ENCODE measurements at regions not wholly inside any gene's neighbourhood (a gene's known extent, or its start where the extent isn't known, plus 50 kb on each side); places are given as distances from the start of the nearest gene placed in this dataset.

GRCh38 chr21:23401278-23401677, 2206.0 kb downstream of the MRPL39 start:
- Histone ChIP-seq H3K4me1 (ENCODE audit: control insufficient read depth, insufficient read depth, low read length) (no peaks in the 10 kb centered on the region), H3K27ac (ENCODE audit: low read length) (no peak overlapping the region), H3K4me3 (ENCODE audit: low read length) (no peak overlapping the region), H3K27me3 (ENCODE audit: control insufficient read depth, insufficient read depth) (no peaks in the 10 kb centered on the region), H3K9me3 (ENCODE audit: control insufficient read depth, low read length) (no peaks in the 10 kb centered on the region)
- WGBS, result 87% methylated on average over 2 of the region's 2 CpGs
- no peak for DNase-seq
- intact Hi-C loops (cut with DNase I), result no loop called here
- no peak for ATAC-seq

- ATAC-seq (no peak), DNase-seq (no peak)
- intact Hi-C loops (cut with DNase I), result no loop called here
- Histone ChIP-seq H3K4me3 (ENCODE audit: low read length) (no peak overlapping the region), H3K9me3 (ENCODE audit: control insufficient read depth, low read length) (no peaks in the 10 kb centered on the region), H3K4me1 (ENCODE audit: control insufficient read depth, insufficient read depth, low read length) (no peaks in the 10 kb centered on the region), H3K27me3 (ENCODE audit: control insufficient read depth, insufficient read depth) (no peaks in the 10 kb centered on the region), H3K27ac (ENCODE audit: low read length) (no peak overlapping the region)
- 45% methylated on average over 1 of the region's 1 CpG for whole genome bisulfite sequencing
Measured at GRCh38 chr21:23398726-23399125, 2208.6 kb downstream of the MRPL39 start.

GRCh38 chr21:23394458-23394857, 2212.8 kb downstream of the MRPL39 start:
- Histone ChIP-seq H3K4me1 (ENCODE audit: control insufficient read depth, insufficient read depth, low read length) (no peaks in the 10 kb centered on the region), H3K27me3 (ENCODE audit: control insufficient read depth, insufficient read depth) (no peaks in the 10 kb centered on the region), H3K4me3 (ENCODE audit: low read length) (no peak overlapping the region), H3K27ac (ENCODE audit: low read length) (no peak overlapping the region), H3K9me3 (ENCODE audit: control insufficient read depth, low read length) (no peaks in the 10 kb centered on the region)
- WGBS, result 82% methylated on average over 2 of the region's 2 CpGs
- no peak for DNase-seq
- no peak for ATAC-seq
- intact Hi-C loops (cut with DNase I), result no loop called here

- no peak for ATAC-seq
- no peak overlapping the region for H3K27ac ChIP-seq (ENCODE audit: low read length)
- H3K4me1 ChIP-seq (ENCODE audit: control insufficient read depth, insufficient read depth, low read length), result no peaks in the 10 kb centered on the region
- no peak overlapping the region for H3K4me3 ChIP-seq (ENCODE audit: low read length)
- no peaks in the 10 kb centered on the region for H3K27me3 ChIP-seq (ENCODE audit: control insufficient read depth, insufficient read depth)
- intact Hi-C loops (cut with DNase I), result no loop called here
- H3K9me3 ChIP-seq (ENCODE audit: control insufficient read depth, low read length), result no peaks in the 10 kb centered on the region
- 43% methylated on average over 4 of the region's 4 CpGs for WGBS
- no peak for DNase-seq
Measured at GRCh38 chr21:23384679-23385078, 2222.6 kb downstream of the MRPL39 start.

- Histone ChIP-seq H3K4me3 (ENCODE audit: low read length) (no peak overlapping the region), H3K9me3 (ENCODE audit: control insufficient read depth, low read length) (no peaks in the 10 kb centered on the region), H3K4me1 (ENCODE audit: control insufficient read depth, insufficient read depth, low read length) (no peaks in the 10 kb centered on the region), H3K27ac (ENCODE audit: low read length) (no peak overlapping the region), H3K27me3 (ENCODE audit: control insufficient read depth, insufficient read depth) (no peaks in the 10 kb centered on the region)
- intact Hi-C loops (cut with DNase I), result no loop called here
- ATAC-seq, result no peak
- no peak for DNase-seq
- 81% methylated on average over 4 of the region's 4 CpGs for WGBS
Measured at GRCh38 chr21:23374155-23374554, 2233.1 kb downstream of the MRPL39 start.

- no peaks in the 10 kb centered on the region for H3K27me3 ChIP-seq (ENCODE audit: control insufficient read depth, insufficient read depth)
- H3K27ac ChIP-seq (ENCODE audit: low read length), result no peak overlapping the region
- H3K4me3 ChIP-seq (ENCODE audit: low read length), result no peak overlapping the region
- ATAC-seq (no peak), DNase-seq (no peak)
- no peaks in the 10 kb centered on the region for H3K9me3 ChIP-seq (ENCODE audit: control insufficient read depth, low read length)
- 46% methylated on average over 1 of the region's 1 CpG for WGBS
- H3K4me1 ChIP-seq (ENCODE audit: control insufficient read depth, insufficient read depth, low read length), result no peaks in the 10 kb centered on the region
- intact Hi-C loops (cut with DNase I), result no loop called here
Measured at GRCh38 chr21:23356905-23357304, 2250.4 kb downstream of the MRPL39 start.

- Histone ChIP-seq H3K27ac (ENCODE audit: low read length) (no peak overlapping the region), H3K4me1 (ENCODE audit: control insufficient read depth, insufficient read depth, low read length) (no peaks in the 10 kb centered on the region)
- ATAC-seq, result no peak
Measured at GRCh38 chr21:23316190-23316589, 2291.1 kb downstream of the MRPL39 start.

GRCh38 chr21:23308741-23309140, 2298.5 kb downstream of the MRPL39 start:
- intact Hi-C loops (cut with DNase I), result no loop called here

More at GRCh38 chr21:23316190-23316589, 2291.1 kb downstream of the MRPL39 start:
- no peak for DNase-seq
- Histone ChIP-seq H3K4me3 (ENCODE audit: low read length) (no peak overlapping the region), H3K27me3 (ENCODE audit: control insufficient read depth, insufficient read depth) (no peaks in the 10 kb centered on the region), H3K9me3 (ENCODE audit: control insufficient read depth, low read length) (no peaks in the 10 kb centered on the region)
- intact Hi-C loops (cut with DNase I), result no loop called here

GRCh38 chr21:23307065-23307464, 2300.2 kb downstream of the MRPL39 start:
- Histone ChIP-seq H3K9me3 (ENCODE audit: control insufficient read depth, low read length) (no peaks in the 10 kb centered on the region), H3K4me1 (ENCODE audit: control insufficient read depth, insufficient read depth, low read length) (no peaks in the 10 kb centered on the region), H3K4me3 (ENCODE audit: low read length) (no peak overlapping the region), H3K27ac (ENCODE audit: low read length) (no peak overlapping the region), H3K27me3 (ENCODE audit: control insufficient read depth, insufficient read depth) (no peaks in the 10 kb centered on the region)
- DNase-seq (no peak), ATAC-seq (no peak)
- WGBS, result 61% methylated on average over 1 of the region's 1 CpG
- intact Hi-C loops (cut with DNase I), result no loop called here

More at GRCh38 chr21:23308741-23309140, 2298.5 kb downstream of the MRPL39 start:
- no peaks in the 10 kb centered on the region for H3K4me1 ChIP-seq (ENCODE audit: control insufficient read depth, insufficient read depth, low read length)
- 33% methylated on average over 1 of the region's 1 CpG for WGBS
- no peak overlapping the region for H3K27ac ChIP-seq (ENCODE audit: low read length)
- ATAC-seq, result no peak
- H3K9me3 ChIP-seq (ENCODE audit: control insufficient read depth, low read length), result no peaks in the 10 kb centered on the region
- DNase-seq, result no peak
- no peak overlapping the region for H3K4me3 ChIP-seq (ENCODE audit: low read length)
- no peaks in the 10 kb centered on the region for H3K27me3 ChIP-seq (ENCODE audit: control insufficient read depth, insufficient read depth)

GRCh38 chr21:23292292-23292691, 2294.1 kb downstream of the NCAM2 start:
- H3K27me3 ChIP-seq (ENCODE audit: control insufficient read depth, insufficient read depth), result no peaks in the 10 kb centered on the region
- no peak overlapping the region for H3K4me3 ChIP-seq (ENCODE audit: low read length)
- ATAC-seq (no peak), DNase-seq (no peak)
- H3K9me3 ChIP-seq (ENCODE audit: control insufficient read depth, low read length), result no peaks in the 10 kb centered on the region
- no peak overlapping the region for H3K27ac ChIP-seq (ENCODE audit: low read length)
- intact Hi-C loops (cut with DNase I), result no loop called here
- 80% methylated on average over 3 of the region's 3 CpGs for WGBS
- H3K4me1 ChIP-seq (ENCODE audit: control insufficient read depth, insufficient read depth, low read length), result no peaks in the 10 kb centered on the region

GRCh38 chr21:23281917-23282316, 2283.7 kb downstream of the NCAM2 start:
- intact Hi-C loops (cut with DNase I), result loop anchor here in 1 of 4 donors (10.0 kb wide), 1 partner anchor 287 kb away; no protein-coding TSS in a partner anchor
- no peaks in the 10 kb centered on the region for H3K9me3 ChIP-seq (ENCODE audit: control insufficient read depth, low read length)
- no peaks in the 10 kb centered on the region for H3K27me3 ChIP-seq (ENCODE audit: control insufficient read depth, insufficient read depth)
- H3K4me3 ChIP-seq (ENCODE audit: low read length), result no peak overlapping the region
- ATAC-seq (no peak), DNase-seq (no peak)
- H3K27ac ChIP-seq (ENCODE audit: low read length), result no peak overlapping the region
- H3K4me1 ChIP-seq (ENCODE audit: control insufficient read depth, insufficient read depth, low read length), result no peaks in the 10 kb centered on the region
- WGBS, result 81% methylated on average over 2 of the region's 2 CpGs

GRCh38 chr21:23249760-23250159, 2251.6 kb downstream of the NCAM2 start:
- intact Hi-C loops (cut with DNase I), result no loop called here
- Histone ChIP-seq H3K4me3 (ENCODE audit: low read length) (no peak overlapping the region), H3K9me3 (ENCODE audit: control insufficient read depth, low read length) (no peaks in the 10 kb centered on the region), H3K27me3 (ENCODE audit: control insufficient read depth, insufficient read depth) (no peaks in the 10 kb centered on the region), H3K27ac (ENCODE audit: low read length) (no peak overlapping the region), H3K4me1 (ENCODE audit: control insufficient read depth, insufficient read depth, low read length) (no peaks in the 10 kb centered on the region)
- DNase-seq (no peak), ATAC-seq (no peak)
- 47% methylated on average over 1 of the region's 1 CpG for WGBS
